Activated CD4-positive, alpha-beta T cell treated with anti-CD3 and anti-CD28 coated beads, Interleukin-2, Interleukin-4, amounts not matched to agents 100 ng/mL and 50 ng/mL, durations not matched to agents 16 hours and 8 hours (primary cell): ENCODE measurements at regions not wholly inside any gene's neighbourhood (a gene's known extent, or its start where the extent isn't known, plus 50 kb on each side); places are given as distances from the start of the nearest gene placed in this dataset.
"Not testable (repeated sequence)": the region's sequence is repeated elsewhere in the genome, so short reads cannot be mapped to it uniquely, and the experiment has no call there.

Source experiments
- DNase-seq: peaks from one replicate; pipeline ENCODE4 v3.0.0-alpha.2; 2020; ENCODE audit warnings: low spot score

- DNase-seq, result no peak
These were observed 111.1 kb downstream of the KLF8 start for GRCh38 chrX:56343219-56343618.

- no peak for DNase-seq
These were observed 111.5 kb downstream of the KLF8 start for GRCh38 chrX:56343664-56344063.

GRCh38 chrX:56358145-56358544, 126.0 kb downstream of the KLF8 start:
- not testable (repeated sequence) for DNase-seq

- not testable (repeated sequence) for DNase-seq
These were observed 133.0 kb downstream of the KLF8 start for GRCh38 chrX:56365171-56365570.

GRCh38 chrX:56366901-56367300, 134.7 kb downstream of the KLF8 start:
- no peak for DNase-seq

GRCh38 chrX:56368962-56369361, 136.8 kb downstream of the KLF8 start:
- no peak for DNase-seq

GRCh38 chrX:56379984-56380780, 148.0 kb downstream of the KLF8 start:
- not testable (repeated sequence) for DNase-seq

- DNase-seq, result peak; percentile 38
These were observed 150.1 kb downstream of the KLF8 start for GRCh38 chrX:56382278-56382677.

GRCh38 chrX:56385336-56385735, 153.2 kb downstream of the KLF8 start:
- no peak for DNase-seq

GRCh38 chrX:56385960-56386359, 153.8 kb downstream of the KLF8 start:
- no peak for DNase-seq

- DNase-seq, result peak; percentile 22
These were observed 165.5 kb downstream of the KLF8 start for GRCh38 chrX:56397636-56398035.

- no peak for DNase-seq
These were observed 161.2 kb upstream of the UBQLN2 start for GRCh38 chrX:56402207-56402606.

GRCh38 chrX:56429581-56429980, 133.8 kb upstream of the UBQLN2 start:
- DNase-seq, result no peak

- DNase-seq, result not testable (repeated sequence)
These were observed 111.4 kb upstream of the UBQLN2 start for GRCh38 chrX:56451981-56452380.

GRCh38 chrX:56462389-56462788, 101.0 kb upstream of the UBQLN2 start:
- no peak for DNase-seq

- no peak for DNase-seq
These were observed 95.0 kb upstream of the UBQLN2 start for GRCh38 chrX:56468441-56468840.

- not testable (repeated sequence) for DNase-seq
These were observed 68.5 kb upstream of the UBQLN2 start for GRCh38 chrX:56494923-56495322.

- no peak for DNase-seq
These were observed 64.7 kb upstream of the UBQLN2 start for GRCh38 chrX:56498756-56499155.

GRCh38 chrX:56499372-56499771, 64.1 kb upstream of the UBQLN2 start:
- DNase-seq, result no peak

- no peak for DNase-seq
These were observed 59.3 kb upstream of the UBQLN2 start for GRCh38 chrX:56503941-56504673.

- DNase-seq, result no peak
These were observed 57.6 kb upstream of the UBQLN2 start for GRCh38 chrX:56505866-56506265.
